PC-9 (cell line): ENCODE measurements at regions not wholly inside any gene's neighbourhood (a gene's known extent, or its start where the extent isn't known, plus 50 kb on each side); places are given as distances from the start of the nearest gene placed in this dataset.

Source experiments
- BruUV-seq: library from RNA; stranded (reverse); fragments of 400-500 nt; replicated peaks from 2 replicates; lab custom pipeline; 2021; lab: Mats Ljungman, UMichigan
- CTCF ChIA-PET: fragments of 300-600 bp; sonication (Branson Sonifier 250); formaldehyde crosslinking; loops from one replicate; lab custom pipeline; 2022; ENCODE audit warnings: antibody characterized with exemption; lab: Charles Lee
- POLR2A ChIA-PET: fragments of 300-600 bp; sonication (Branson Sonifier 250); formaldehyde crosslinking; loops from one replicate; lab custom pipeline; 2022; ENCODE audit warnings: antibody characterized with exemption; ENCODE audit not compliant: unreplicated experiment; lab: Charles Lee
- DNase-seq, 2 experiments: peaks; one replicate each; pipeline versions ENCODE4 v3.0.0 to v3.0.0-alpha.2; 2015 to 2022; ENCODE audit warnings: mixed read lengths in 1 of 2
- H2AFZ ChIP-seq: fragments of 200-600 bp; sonication (generic); 2 replicates; pipeline ENCODE4 v1.8.1; 2017; ENCODE audit warnings: antibody characterized with exemption
- H3F3A ChIP-seq: fragments of 200-600 bp; sonication (generic); 2 replicates; pipeline ENCODE4 v1.8.1; 2017; ENCODE audit warnings: antibody characterized with exemption, mild to moderate bottlenecking, low read depth; ENCODE audit not compliant: insufficient read depth
- H3K27ac ChIP-seq: fragments of 200-600 bp; sonication (generic); 2 replicates; pipeline ENCODE4 v1.6.1; 2016; ENCODE audit warnings: mixed run types
- H3K27me3 ChIP-seq: fragments of 200-600 bp; sonication (generic); 2 replicates; pipeline ENCODE4 v1.6.1; 2016; ENCODE audit warnings: low read depth, mixed run types; ENCODE audit not compliant: insufficient read depth
- H3K36me3 ChIP-seq: fragments of 200-600 bp; sonication (generic); 2 replicates; pipeline ENCODE4 v1.6.1; 2016; ENCODE audit warnings: low read depth, mixed run types
- H3K4me1 ChIP-seq: fragments of 200-600 bp; sonication (generic); replicated peaks from 2 replicates; pipeline ENCODE4 v1.6.1; 2016; ENCODE audit warnings: mixed run types; ENCODE audit not compliant: insufficient read depth
- H3K4me2 ChIP-seq: fragments of 200-600 bp; sonication (generic); 2 replicates; pipeline ENCODE4 v1.6.1; 2017; ENCODE audit warnings: mixed run types
- H3K4me3 ChIP-seq: fragments of 200-600 bp; sonication (generic); 2 replicates; pipeline ENCODE4 v1.6.1; 2016; ENCODE audit warnings: mixed run types
- H3K79me2 ChIP-seq: fragments of 200-600 bp; sonication (generic); 2 replicates; pipeline ENCODE4 v1.6.1; 2017; ENCODE audit warnings: low read depth, mixed run types
- H3K9me2 ChIP-seq: fragments of 200-600 bp; sonication (generic); 2 replicates; pipeline ENCODE4 v1.8.1; 2017; ENCODE audit warnings: mild to moderate bottlenecking; ENCODE audit not compliant: insufficient read depth
- H3K9me3 ChIP-seq: fragments of 200-600 bp; sonication (generic); 2 replicates; pipeline ENCODE4 v1.8.1; 2016; ENCODE audit warnings: low read depth; ENCODE audit not compliant: insufficient read depth
- H4K20me1 ChIP-seq: fragments of 200-600 bp; sonication (generic); 2 replicates; pipeline ENCODE4 v1.8.1; 2017; ENCODE audit not compliant: insufficient read depth
- EZH2 ChIP-seq: fragments of 200-600 bp; sonication (generic); IDR thresholded peaks from 2 replicates; pipeline ENCODE4 v1.8.0; 2017; ENCODE audit warnings: antibody characterized with exemption, low read depth
- intact Hi-C: fragments of 100-400 bp; cut with micrococcal nuclease; formaldehyde crosslinking; loops from one replicate; pipeline ENCODE4 v1.10.0; 2022; ENCODE audit not compliant: unreplicated experiment
- TF ChIP-seq, protein P1 (sequence below): fragments of 200-600 bp; sonication (generic); conservative IDR thresholded peaks from 2 replicates; pipeline ENCODE4 v1.6.1; 2017; ENCODE audit warnings: mixed run types, antibody characterized with exemption, mild to moderate bottlenecking, moderate library complexity

DNA sequence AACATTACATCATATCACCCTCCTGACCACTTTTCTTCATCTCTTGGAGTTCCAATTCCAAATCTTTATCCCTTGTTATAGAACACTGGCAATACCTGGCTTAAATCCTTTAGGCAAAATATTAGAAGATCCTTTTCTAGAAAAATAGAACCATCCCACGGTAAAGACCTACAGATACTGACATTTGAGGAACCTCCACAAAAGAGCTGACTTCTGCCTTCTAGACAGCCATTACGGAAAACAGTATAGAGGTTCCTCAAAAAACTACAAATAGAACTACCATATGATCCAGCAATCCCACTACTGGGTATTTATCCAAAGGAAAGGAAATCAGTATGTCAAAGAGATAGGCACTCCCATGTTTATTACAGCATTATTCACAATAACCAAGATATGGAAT, 241.7 kb upstream of the AMIGO2 start:
- POLR2A ChIA-PET = no interaction called here
- Histone ChIP-seq H3K27ac (no peak overlapping the region), H4K20me1 (no peaks in the 10 kb centered on the region), H3K9me2 (no peaks in the 10 kb centered on the region), H3K4me2 (no peak overlapping the region), H3K4me3 (no peak overlapping the region), H3K9me3 (no peaks in the 10 kb centered on the region; the same call in 1 of the 2 replicates), H3K4me1 (no peaks in the 10 kb centered on the region), H3K79me2 (no peaks in the 10 kb centered on the region), H3F3A (no peaks in the 10 kb centered on the region), H3K36me3 (no peaks in the 10 kb centered on the region), H2AFZ (no peak overlapping the region), H3K27me3 (no peaks in the 10 kb centered on the region)
- DNase-seq = no peak
- CTCF ChIA-PET = no interaction called here
- TF ChIP-seq, protein P1, sequence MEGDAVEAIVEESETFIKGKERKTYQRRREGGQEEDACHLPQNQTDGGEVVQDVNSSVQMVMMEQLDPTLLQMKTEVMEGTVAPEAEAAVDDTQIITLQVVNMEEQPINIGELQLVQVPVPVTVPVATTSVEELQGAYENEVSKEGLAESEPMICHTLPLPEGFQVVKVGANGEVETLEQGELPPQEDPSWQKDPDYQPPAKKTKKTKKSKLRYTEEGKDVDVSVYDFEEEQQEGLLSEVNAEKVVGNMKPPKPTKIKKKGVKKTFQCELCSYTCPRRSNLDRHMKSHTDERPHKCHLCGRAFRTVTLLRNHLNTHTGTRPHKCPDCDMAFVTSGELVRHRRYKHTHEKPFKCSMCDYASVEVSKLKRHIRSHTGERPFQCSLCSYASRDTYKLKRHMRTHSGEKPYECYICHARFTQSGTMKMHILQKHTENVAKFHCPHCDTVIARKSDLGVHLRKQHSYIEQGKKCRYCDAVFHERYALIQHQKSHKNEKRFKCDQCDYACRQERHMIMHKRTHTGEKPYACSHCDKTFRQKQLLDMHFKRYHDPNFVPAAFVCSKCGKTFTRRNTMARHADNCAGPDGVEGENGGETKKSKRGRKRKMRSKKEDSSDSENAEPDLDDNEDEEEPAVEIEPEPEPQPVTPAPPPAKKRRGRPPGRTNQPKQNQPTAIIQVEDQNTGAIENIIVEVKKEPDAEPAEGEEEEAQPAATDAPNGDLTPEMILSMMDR = no peak
- no peak for TF ChIP-seq EZH2
- intact Hi-C loops = no loop called here
- BruUV-seq = no TSS peak

DNA sequence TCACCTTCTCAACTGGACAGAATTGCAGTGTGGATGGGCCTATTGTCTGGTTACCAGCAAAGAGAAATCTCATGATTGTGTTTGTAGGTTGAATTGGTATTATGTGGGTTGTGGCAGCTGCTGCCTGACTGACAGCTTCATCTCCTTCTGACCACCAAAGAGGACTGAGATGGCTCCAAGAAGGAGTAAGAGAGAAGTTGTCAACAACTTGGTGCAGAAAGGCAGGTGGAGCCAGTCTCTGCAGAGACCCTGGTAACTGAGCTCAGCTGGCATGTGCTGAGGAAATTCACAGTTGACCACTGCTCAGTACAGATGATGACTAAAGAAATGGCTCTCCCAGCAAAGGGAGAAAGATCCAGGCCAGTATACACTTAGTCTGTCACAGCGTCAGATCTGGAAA, 240.0 kb upstream of the AMIGO2 start:
- DNase-seq = no peak
- H3K4me2 ChIP-seq = no peak overlapping the region
- TF ChIP-seq EZH2 = no peak
- TF ChIP-seq, protein P1 = no peak
- ChIA-PET POLR2A (no interaction called here), CTCF (no interaction called here)
- no peaks in the 10 kb centered on the region; the same call in 1 of the 2 replicates for H3K9me3 ChIP-seq
- no peaks in the 10 kb centered on the region for H3K36me3 ChIP-seq
- no TSS peak for BruUV-seq
- H3K4me3 ChIP-seq = no peak overlapping the region
- no peaks in the 10 kb centered on the region for H3K27me3 ChIP-seq
- no peaks in the 10 kb centered on the region for H3K9me2 ChIP-seq
- H3K79me2 ChIP-seq = no peaks in the 10 kb centered on the region
- H3K4me1 ChIP-seq = no peaks in the 10 kb centered on the region
- intact Hi-C loops = no loop called here
- no peak overlapping the region for H3K27ac ChIP-seq
- H3F3A ChIP-seq = no peaks in the 10 kb centered on the region
- no peaks in the 10 kb centered on the region for H4K20me1 ChIP-seq
- no peak overlapping the region; the same call in 1 of the 2 replicates for H2AFZ ChIP-seq

DNA sequence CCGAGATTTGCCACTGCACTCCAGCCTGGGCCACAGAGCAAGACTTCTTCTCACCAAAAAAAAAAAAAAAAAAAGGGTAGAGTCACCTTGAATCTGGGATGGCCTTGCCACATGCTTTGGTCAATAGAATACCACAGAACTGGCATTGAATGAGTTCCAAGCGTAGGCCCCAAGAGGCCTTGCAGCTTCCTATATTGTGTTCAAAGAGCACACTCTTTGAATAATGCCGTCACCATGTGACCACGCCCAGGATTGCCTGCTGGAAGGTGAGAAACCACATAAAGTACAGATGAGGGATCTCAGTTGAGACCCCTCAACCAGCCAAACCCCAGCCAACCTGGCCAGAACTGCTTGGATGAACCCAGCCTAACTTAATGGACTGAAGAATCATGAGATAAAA, 239.2 kb upstream of the AMIGO2 start:
- H3K27ac ChIP-seq = no peak overlapping the region
- no peaks in the 10 kb centered on the region for H3K27me3 ChIP-seq
- no peak overlapping the region for H3K4me3 ChIP-seq
- BruUV-seq = no TSS peak
- no peaks in the 10 kb centered on the region for H3K79me2 ChIP-seq
- no peak overlapping the region for H3K4me2 ChIP-seq
- no peaks in the 10 kb centered on the region for H3F3A ChIP-seq
- ChIA-PET CTCF (no interaction called here), POLR2A (no interaction called here)
- no peaks in the 10 kb centered on the region for H4K20me1 ChIP-seq
- TF ChIP-seq, protein P1 = no peak
- TF ChIP-seq EZH2 = no peak
- no peaks in the 10 kb centered on the region for H3K36me3 ChIP-seq
- no peaks in the 10 kb centered on the region for H3K4me1 ChIP-seq
- DNase-seq = no peak
- H3K9me3 ChIP-seq = no peaks in the 10 kb centered on the region; the same call in 1 of the 2 replicates
- no peak overlapping the region for H2AFZ ChIP-seq
- intact Hi-C loops = no loop called here
- H3K9me2 ChIP-seq = no peaks in the 10 kb centered on the region
